PC-3 (cell line): ENCODE measurements at regions not wholly inside any gene's neighbourhood (a gene's known extent, or its start where the extent isn't known, plus 50 kb on each side); places are given as distances from the start of the nearest gene placed in this dataset.
"Not testable (repeated sequence)": the region's sequence is repeated elsewhere in the genome, so short reads cannot be mapped to it uniquely, and the experiment has no call there.

ENCODE experiments used
- ATAC-seq: fragments of 200-7000 bp; cut with Tn5 transposase; 2 replicates; pipeline ENCODE4 v1.9.1; 2020; ENCODE audit warnings: mild to moderate bottlenecking, moderate library complexity
- BruUV-seq: library from RNA; stranded (reverse); fragments of 400-500 nt; replicated peaks from 2 replicates; lab custom pipeline; 2021; lab: Mats Ljungman, UMichigan
- CTCF ChIA-PET: fragments of 300-600 bp; sonication (Branson Sonifier 250); formaldehyde crosslinking; loops from one replicate; lab custom pipeline; 2022; ENCODE audit warnings: antibody characterized with exemption; lab: Charles Lee
- POLR2A ChIA-PET: fragments of 300-600 bp; sonication (Branson Sonifier 250); formaldehyde crosslinking; loops from one replicate; lab custom pipeline; 2022; ENCODE audit warnings: antibody characterized with exemption; ENCODE audit not compliant: unreplicated experiment; lab: Charles Lee
- DNase-seq: peaks from one replicate; pipeline ENCODE4 v3.0.0-alpha.2; 2015
- H2AFZ ChIP-seq: fragments of 300-600 bp; sonication (generic); 2 replicates; pipeline ENCODE4 v1.6.0; 2016; ENCODE audit warnings: antibody characterized with exemption, low read length
- H3F3A ChIP-seq: fragments of 300-600 bp; sonication (generic); one replicate; pipeline ENCODE4 v1.6.0; 2017; ENCODE audit warnings: antibody characterized with exemption, low read length, control low read depth, mild to moderate bottlenecking; ENCODE audit not compliant: unreplicated experiment
- H3K27ac ChIP-seq: fragments of 300-600 bp; sonication (generic); 2 replicates; pipeline ENCODE4 v1.5.1; 2016; ENCODE audit warnings: mild to moderate bottlenecking, low read length
- H3K27me3 ChIP-seq: fragments of 300-600 bp; sonication (generic); 2 replicates; pipeline ENCODE4 v1.6.1; 2016; ENCODE audit warnings: low read length, mixed read lengths
- H3K36me3 ChIP-seq: fragments of 300-600 bp; sonication (generic); 2 replicates; pipeline ENCODE4 v1.6.1; 2016; ENCODE audit warnings: low read depth, mixed run types, low read length, mixed read lengths
- H3K4me1 ChIP-seq: fragments of 300-600 bp; sonication (generic); 2 replicates; pipeline ENCODE4 v1.5.1; 2016; ENCODE audit warnings: low read length; ENCODE audit not compliant: insufficient read depth
- H3K4me2 ChIP-seq: fragments of 300-600 bp; sonication (generic); 2 replicates; pipeline ENCODE4 v1.6.0; 2016; ENCODE audit warnings: low read length
- H3K4me3 ChIP-seq: fragments of 300-600 bp; sonication (generic); 2 replicates; pipeline ENCODE4 v1.5.1; 2016; ENCODE audit warnings: mild to moderate bottlenecking, low read length, mixed read lengths
- H3K79me2 ChIP-seq: fragments of 300-600 bp; sonication (generic); 2 replicates; pipeline ENCODE4 v1.6.1; 2017; ENCODE audit warnings: low read length, mixed read lengths
- H3K9ac ChIP-seq: fragments of 300-600 bp; sonication (generic); 2 replicates; pipeline ENCODE4 v1.6.0; 2016; ENCODE audit warnings: mild to moderate bottlenecking, low read length
- H3K9me2 ChIP-seq: fragments of 300-600 bp; sonication (generic); replicated peaks from 2 replicates; pipeline ENCODE4 v1.6.1; 2016; ENCODE audit warnings: mixed run types, low read length, mixed read lengths
- H3K9me3 ChIP-seq: fragments of 300-600 bp; sonication (generic); 2 replicates; pipeline ENCODE4 v1.6.1; 2016; ENCODE audit warnings: low read length, mixed read lengths
- H4K20me1 ChIP-seq: fragments of 300-600 bp; sonication (generic); 2 replicates; pipeline ENCODE4 v1.6.1; 2016; ENCODE audit warnings: low read length, mixed read lengths
- CTCF ChIP-seq: fragments of 300-600 bp; sonication (generic); conservative IDR thresholded peaks from 2 replicates; pipeline ENCODE4 v1.5.1; 2017; ENCODE audit warnings: antibody characterized with exemption, low read depth, mild to moderate bottlenecking, low read length
- EZH2 ChIP-seq: fragments of 300-600 bp; sonication (generic); IDR thresholded peaks from one replicate; pipeline ENCODE4 v1.6.1; 2017; ENCODE audit warnings: antibody characterized with exemption, mild to moderate bottlenecking, low read length; ENCODE audit not compliant: unreplicated experiment
- EZH2phosphoT487 ChIP-seq: fragments of 300-600 bp; sonication (generic); IDR thresholded peaks from 2 replicates; pipeline ENCODE4 v1.6.1; 2018; ENCODE audit warnings: mild to moderate bottlenecking, antibody characterized with exemption, low read length, borderline replicate concordance
- intact Hi-C: fragments of 100-400 bp; cut with micrococcal nuclease; formaldehyde crosslinking; loops from 2 replicates; pipeline ENCODE4 v1.9.0; 2023

- Histone ChIP-seq H3K27me3 (no peaks in the 10 kb centered on the region), H3K4me3 (peak overlapping the region; percentile 46; the same call in 1 of the 2 replicates), H3K9me3 (no peaks in the 10 kb centered on the region), H3F3A (peaks cover 7% of the 10 kb centered on the region), H3K36me3 (no peaks in the 10 kb centered on the region), H3K27ac (peak overlapping the region; percentile 100), H3K4me1 (peaks cover 30% of the 10 kb centered on the region), H3K4me2 (peak overlapping the region; percentile 79), H3K9me2 (no peaks in the 10 kb centered on the region), H3K9ac (peak overlapping the region; percentile 97), H4K20me1 (no peaks in the 10 kb centered on the region), H3K79me2 (no peaks in the 10 kb centered on the region), H2AFZ (no peak overlapping the region)
- intact Hi-C loops = loop anchor here (2.0 to 10.0 kb wide), 2 partner anchors 34 to 126 kb away; partner anchors contain the start of gene LIPG
- peak; percentile 78 for DNase-seq
- TF ChIP-seq EZH2 (no peak), CTCF (no peak), EZH2phosphoT487 (no peak)
- BruUV-seq = no TSS peak
- ATAC-seq = peak; percentile 74
- POLR2A ChIA-PET = no interaction called here
- CTCF ChIA-PET = no interaction called here
These were observed 123.0 kb downstream of the ACAA2 start for GRCh38 chr18:49690312-49690711.

GRCh38 chr18:49685231-49685942 lies 123.5 kb downstream of the LIPG start:
- H3K4me3 ChIP-seq = no peak overlapping the region
- TF ChIP-seq CTCF (no peak), EZH2phosphoT487 (no peak), EZH2 (no peak)
- POLR2A ChIA-PET = no interaction called here
- H3K4me2 ChIP-seq = no peak overlapping the region
- no peaks in the 10 kb centered on the region for H3F3A ChIP-seq
- intact Hi-C loops = no loop called here
- no peak for ATAC-seq
- peak overlapping the region; percentile 63 for H3K27ac ChIP-seq
- no peak overlapping the region; the same call in 1 of the 2 replicates for H3K9ac ChIP-seq
- H3K79me2 ChIP-seq = no peaks in the 10 kb centered on the region
- no peaks in the 10 kb centered on the region for H3K9me3 ChIP-seq
- no TSS peak for BruUV-seq
- DNase-seq = peak; percentile 16
- H4K20me1 ChIP-seq = no peaks in the 10 kb centered on the region
- H3K9me2 ChIP-seq = no peaks in the 10 kb centered on the region
- CTCF ChIA-PET = no interaction called here
- peaks cover 19% of the 10 kb centered on the region for H3K4me1 ChIP-seq
- H2AFZ ChIP-seq = no peak overlapping the region
- H3K36me3 ChIP-seq = no peaks in the 10 kb centered on the region
- H3K27me3 ChIP-seq = no peaks in the 10 kb centered on the region

DNA sequence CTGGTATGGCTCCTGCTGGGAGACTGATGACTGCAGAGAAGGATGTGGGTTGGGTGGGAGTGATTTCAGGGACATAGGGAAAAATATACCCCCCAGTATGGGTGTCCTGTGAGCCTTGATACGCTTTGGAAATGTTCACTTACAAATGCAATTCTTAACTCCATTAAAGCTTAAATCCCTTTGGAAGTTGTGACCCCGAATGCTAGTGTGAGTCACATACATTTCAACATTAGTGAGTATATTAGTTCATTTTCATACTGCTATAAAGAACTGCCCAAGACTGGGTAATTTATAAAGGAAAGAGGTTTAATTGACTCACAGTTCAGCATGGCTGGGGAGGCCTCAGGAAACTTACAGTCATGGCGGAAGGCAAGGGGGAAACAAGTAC lies 120.9 kb downstream of the LIPG start:
- H3K4me1 ChIP-seq = peaks cover 12% of the 10 kb centered on the region
- H3K4me2 ChIP-seq, DNase-seq, H3K9me3 ChIP-seq, ATAC-seq, H3K27me3 ChIP-seq, H3K4me3 ChIP-seq, H4K20me1 ChIP-seq, intact Hi-C loops, H3K9ac ChIP-seq, H3K9me2 ChIP-seq, CTCF ChIA-PET, H3K27ac ChIP-seq, H3K79me2 ChIP-seq, H3K36me3 ChIP-seq, H3F3A ChIP-seq, BruUV-seq, H2AFZ ChIP-seq, POLR2A ChIA-PET: not testable (repeated sequence)
